Neural cell (in vitro differentiated cells): ENCODE measurements at regions not wholly inside any gene's neighbourhood (a gene's known extent, or its start where the extent isn't known, plus 50 kb on each side); places are given as distances from the start of the nearest gene placed in this dataset.
A peak's percentile ranks its signal among the peaks of the same experiment; 100 is the strongest.

ENCODE experiments used
- H2AFZ ChIP-seq: fragments of 200-600, 300-800 bp; sonication (generic), shearing (Covaris generic); 2 replicates; pipeline ENCODE4 v1.6.0; 2014; ENCODE audit warnings: low read depth, mild to moderate bottlenecking, antibody characterized with exemption, low read length, moderate library complexity
- H3F3A ChIP-seq: fragments of 200-600 bp; shearing (Covaris generic); 2 replicates; pipeline ENCODE4 v1.6.1; 2016; ENCODE audit warnings: mild to moderate bottlenecking, moderate library complexity, mixed read lengths, antibody characterized with exemption, low read length; ENCODE audit not compliant: insufficient read depth, poor library complexity, severe bottlenecking
- H3K27ac ChIP-seq: fragments of 200-600, 300-800 bp; sonication (generic), shearing (Covaris generic); 2 replicates; pipeline ENCODE4 v1.5.1; 2014; ENCODE audit warnings: mild to moderate bottlenecking, low read length, moderate library complexity
- H3K27me3 ChIP-seq: fragments of 300-800, 200-600 bp; sonication (generic), shearing (Covaris generic); 2 replicates; pipeline ENCODE4 v1.6.0; 2014; ENCODE audit warnings: mild to moderate bottlenecking, low read depth, low read length, moderate library complexity; ENCODE audit not compliant: insufficient read depth
- H3K36me3 ChIP-seq: fragments of 300-800, 200-600 bp; sonication (generic), shearing (Covaris generic); 2 replicates; pipeline ENCODE4 v1.5.1; 2014; ENCODE audit warnings: mild to moderate bottlenecking, antibody characterized with exemption, low read length, moderate library complexity; ENCODE audit not compliant: insufficient read depth
- H3K4me2 ChIP-seq: fragments of 300-800, 200-600 bp; sonication (generic), shearing (Covaris generic); 2 replicates; pipeline ENCODE4 v1.6.0; 2014; ENCODE audit warnings: mild to moderate bottlenecking, low read length
- H3K4me3 ChIP-seq: fragments of 300-800, 200-600 bp; sonication (generic), shearing (Covaris generic); 2 replicates; pipeline ENCODE4 v1.5.1; 2014; ENCODE audit warnings: mild to moderate bottlenecking, low read length, moderate library complexity
- H3K79me2 ChIP-seq: fragments of 200-600 bp; shearing (Covaris generic); replicated peaks from 2 replicates; pipeline ENCODE4 v1.6.0; 2014; ENCODE audit warnings: mild to moderate bottlenecking, low read length, moderate library complexity; ENCODE audit not compliant: insufficient read depth
- H3K9ac ChIP-seq: fragments of 300-800, 200-600 bp; sonication (generic), shearing (Covaris generic); 2 replicates; pipeline ENCODE4 v1.6.1; 2016; ENCODE audit warnings: mild to moderate bottlenecking, low read length, mixed read lengths
- H3K9me2 ChIP-seq: fragments of 200-600 bp; shearing (Covaris generic); 2 replicates; pipeline ENCODE4 v1.6.1; 2016; ENCODE audit warnings: mild to moderate bottlenecking, low read length, mixed read lengths; ENCODE audit not compliant: insufficient read depth
- H3K9me3 ChIP-seq: fragments of 200-600, 300-800 bp; sonication (generic), shearing (Covaris generic); 2 replicates; pipeline ENCODE4 v1.6.1; 2016; ENCODE audit warnings: mild to moderate bottlenecking, mixed run types, low read length, moderate library complexity, mixed read lengths
- H4K20me1 ChIP-seq: fragments of 200-600 bp; shearing (Covaris generic); 2 replicates; pipeline ENCODE4 v1.6.1; 2016; ENCODE audit warnings: mild to moderate bottlenecking, mixed run types; ENCODE audit not compliant: insufficient read depth
- EP300 ChIP-seq: fragments of 450-650 bp; conservative IDR thresholded peaks from 2 replicates; pipeline ENCODE4 v1.6.1; 2014; ENCODE audit warnings: antibody characterized with exemption, mild to moderate bottlenecking, moderate library complexity; ENCODE audit not compliant: poor library complexity, severe bottlenecking
- EZH2 ChIP-seq: fragments of 200-600, 300-800 bp; shearing (Covaris generic), sonication (generic); IDR thresholded peaks from 2 replicates; pipeline ENCODE4 v1.6.1; 2014; ENCODE audit warnings: antibody characterized with exemption, low read length, borderline replicate concordance, mild to moderate bottlenecking; ENCODE audit not compliant: insufficient read depth, poor library complexity, severe bottlenecking
- MXI1 ChIP-seq: fragments of 450-650 bp; conservative IDR thresholded peaks from 2 replicates; pipeline ENCODE4 v1.6.1; 2014; ENCODE audit warnings: antibody characterized with exemption, mild to moderate bottlenecking; ENCODE audit not compliant: poor library complexity, severe bottlenecking
- POLR2AphosphoS5 ChIP-seq: IDR thresholded peaks from 2 replicates; pipeline ENCODE4 v1.6.1; 2012
- RAD21 ChIP-seq: fragments of 450-650 bp; conservative IDR thresholded peaks from 2 replicates; pipeline ENCODE4 v1.6.1; 2014; ENCODE audit warnings: antibody characterized with exemption, mild to moderate bottlenecking, moderate library complexity
- SMC3 ChIP-seq: fragments of 450-650 bp; conservative IDR thresholded peaks from 2 replicates; pipeline ENCODE4 v1.6.1; 2014; ENCODE audit warnings: antibody characterized with exemption, mild to moderate bottlenecking, moderate library complexity; ENCODE audit not compliant: poor library complexity
- TAF1 ChIP-seq: IDR thresholded peaks from 2 replicates; pipeline ENCODE4 v1.6.1; 2012; ENCODE audit warnings: low read depth
- TF ChIP-seq, protein P1 (sequence below): IDR thresholded peaks from 2 replicates; pipeline ENCODE4 v1.6.1; 2012; ENCODE audit warnings: borderline replicate concordance
- TF ChIP-seq, protein P2 (sequence below): fragments of 450-650 bp; IDR thresholded peaks from 2 replicates; pipeline ENCODE4 v1.5.1; 2014; ENCODE audit warnings: antibody characterized with exemption, mild to moderate bottlenecking, moderate library complexity; ENCODE audit not compliant: poor library complexity, severe bottlenecking

DNA sequence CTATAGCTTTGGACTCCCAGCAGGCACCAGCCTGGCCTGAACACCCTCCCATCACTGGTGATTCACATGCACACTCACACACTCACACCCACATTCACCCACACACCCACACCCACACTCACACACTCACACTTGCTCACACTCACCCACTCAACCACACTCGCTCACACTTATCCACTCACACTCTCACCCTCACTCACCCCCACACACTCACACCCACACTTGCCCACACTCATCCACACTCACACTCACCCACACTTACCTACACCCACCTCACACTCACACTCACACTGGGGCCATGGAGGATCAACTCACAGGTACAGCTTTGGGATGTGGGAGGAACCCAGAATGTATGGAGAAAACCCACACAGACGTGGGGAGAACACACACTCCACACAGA, 548.2 kb upstream of the FAT1 start:
- Histone ChIP-seq H3K9me2 (no peaks in the 10 kb centered on the region), H3K9ac (no peak overlapping the region), H3K27ac (no peak overlapping the region), H2AFZ (no peak overlapping the region), H4K20me1 (no peaks in the 10 kb centered on the region), H3K4me2 (no peak overlapping the region), H3K4me3 (no peak overlapping the region), H3K27me3 (no peaks in the 10 kb centered on the region), H3K79me2 (no peaks in the 10 kb centered on the region), H3F3A (no peaks in the 10 kb centered on the region), H3K36me3 (no peaks in the 10 kb centered on the region), H3K9me3 (no peaks in the 10 kb centered on the region)
- TF ChIP-seq TAF1 (no peak), MXI1 (no peak), EP300 (no peak), EZH2 (no peak), RAD21 (no peak), SMC3 (no peak), POLR2AphosphoS5 (no peak)
- TF ChIP-seq, protein P1, sequence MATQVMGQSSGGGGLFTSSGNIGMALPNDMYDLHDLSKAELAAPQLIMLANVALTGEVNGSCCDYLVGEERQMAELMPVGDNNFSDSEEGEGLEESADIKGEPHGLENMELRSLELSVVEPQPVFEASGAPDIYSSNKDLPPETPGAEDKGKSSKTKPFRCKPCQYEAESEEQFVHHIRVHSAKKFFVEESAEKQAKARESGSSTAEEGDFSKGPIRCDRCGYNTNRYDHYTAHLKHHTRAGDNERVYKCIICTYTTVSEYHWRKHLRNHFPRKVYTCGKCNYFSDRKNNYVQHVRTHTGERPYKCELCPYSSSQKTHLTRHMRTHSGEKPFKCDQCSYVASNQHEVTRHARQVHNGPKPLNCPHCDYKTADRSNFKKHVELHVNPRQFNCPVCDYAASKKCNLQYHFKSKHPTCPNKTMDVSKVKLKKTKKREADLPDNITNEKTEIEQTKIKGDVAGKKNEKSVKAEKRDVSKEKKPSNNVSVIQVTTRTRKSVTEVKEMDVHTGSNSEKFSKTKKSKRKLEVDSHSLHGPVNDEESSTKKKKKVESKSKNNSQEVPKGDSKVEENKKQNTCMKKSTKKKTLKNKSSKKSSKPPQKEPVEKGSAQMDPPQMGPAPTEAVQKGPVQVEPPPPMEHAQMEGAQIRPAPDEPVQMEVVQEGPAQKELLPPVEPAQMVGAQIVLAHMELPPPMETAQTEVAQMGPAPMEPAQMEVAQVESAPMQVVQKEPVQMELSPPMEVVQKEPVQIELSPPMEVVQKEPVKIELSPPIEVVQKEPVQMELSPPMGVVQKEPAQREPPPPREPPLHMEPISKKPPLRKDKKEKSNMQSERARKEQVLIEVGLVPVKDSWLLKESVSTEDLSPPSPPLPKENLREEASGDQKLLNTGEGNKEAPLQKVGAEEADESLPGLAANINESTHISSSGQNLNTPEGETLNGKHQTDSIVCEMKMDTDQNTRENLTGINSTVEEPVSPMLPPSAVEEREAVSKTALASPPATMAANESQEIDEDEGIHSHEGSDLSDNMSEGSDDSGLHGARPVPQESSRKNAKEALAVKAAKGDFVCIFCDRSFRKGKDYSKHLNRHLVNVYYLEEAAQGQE = no peak
- TF ChIP-seq, protein P2, sequence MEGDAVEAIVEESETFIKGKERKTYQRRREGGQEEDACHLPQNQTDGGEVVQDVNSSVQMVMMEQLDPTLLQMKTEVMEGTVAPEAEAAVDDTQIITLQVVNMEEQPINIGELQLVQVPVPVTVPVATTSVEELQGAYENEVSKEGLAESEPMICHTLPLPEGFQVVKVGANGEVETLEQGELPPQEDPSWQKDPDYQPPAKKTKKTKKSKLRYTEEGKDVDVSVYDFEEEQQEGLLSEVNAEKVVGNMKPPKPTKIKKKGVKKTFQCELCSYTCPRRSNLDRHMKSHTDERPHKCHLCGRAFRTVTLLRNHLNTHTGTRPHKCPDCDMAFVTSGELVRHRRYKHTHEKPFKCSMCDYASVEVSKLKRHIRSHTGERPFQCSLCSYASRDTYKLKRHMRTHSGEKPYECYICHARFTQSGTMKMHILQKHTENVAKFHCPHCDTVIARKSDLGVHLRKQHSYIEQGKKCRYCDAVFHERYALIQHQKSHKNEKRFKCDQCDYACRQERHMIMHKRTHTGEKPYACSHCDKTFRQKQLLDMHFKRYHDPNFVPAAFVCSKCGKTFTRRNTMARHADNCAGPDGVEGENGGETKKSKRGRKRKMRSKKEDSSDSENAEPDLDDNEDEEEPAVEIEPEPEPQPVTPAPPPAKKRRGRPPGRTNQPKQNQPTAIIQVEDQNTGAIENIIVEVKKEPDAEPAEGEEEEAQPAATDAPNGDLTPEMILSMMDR = no peak

DNA sequence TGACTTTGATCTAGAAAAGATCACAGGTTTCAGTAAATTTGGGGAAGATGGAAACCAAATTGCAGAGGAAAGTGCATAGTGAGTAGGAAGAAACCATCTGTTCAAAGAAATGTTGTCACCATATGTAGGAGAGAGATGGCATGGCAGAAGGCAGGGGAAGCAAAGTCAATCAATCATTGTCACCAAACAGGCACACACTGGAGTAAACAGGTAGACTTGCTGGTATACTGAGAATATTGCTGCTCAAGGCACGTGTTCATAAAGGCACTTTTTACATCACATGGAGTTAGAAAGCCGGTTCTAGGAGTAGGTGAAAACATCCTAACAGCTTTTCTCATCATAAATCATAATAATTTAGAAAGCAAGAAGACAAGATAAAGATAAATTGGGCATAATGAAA, 550.5 kb upstream of the FAT1 start:
- Histone ChIP-seq H3K4me2 (no peak overlapping the region), H3K27me3 (no peaks in the 10 kb centered on the region), H3K9me3 (no peaks in the 10 kb centered on the region), H3K27ac (no peak overlapping the region), H3K9ac (no peak overlapping the region), H3K79me2 (no peaks in the 10 kb centered on the region), H2AFZ (no peak overlapping the region), H3F3A (no peaks in the 10 kb centered on the region), H4K20me1 (no peaks in the 10 kb centered on the region), H3K4me3 (no peak overlapping the region), H3K9me2 (no peaks in the 10 kb centered on the region), H3K36me3 (no peaks in the 10 kb centered on the region)
- TF ChIP-seq TAF1 (no peak), POLR2AphosphoS5 (no peak), EP300 (peak; percentile 25)
